ENCODE measurements at regions not wholly inside any gene's neighbourhood (a gene's known extent, or its start where the extent isn't known, plus 50 kb on each side); places are given as distances from the start of the nearest gene placed in this dataset.

- no peak overlapping the region for H3K27ac ChIP-seq (ENCODE audit: extremely low read depth, low read depth, low read length)
- BruUV-seq (replicated peaks), result no TSS peak
- H3K9me3 ChIP-seq (replicated peaks; ENCODE audit: control insufficient read depth, insufficient read depth, low read depth, low read length), result peaks cover 5% of the 10 kb centered on the region; the same call in 1 of the 2 replicates
- CTCF ChIA-PET (ENCODE audit: low intra/inter-chr PET ratio), result no interaction called here
- ATAC-seq (no peak), DNase-seq (ENCODE audit: extremely low read depth in 1 of 4, low spot score in 3 of 4) (no peak), FAIRE-seq (no peak)
- no peaks in the 10 kb centered on the region for H4K20me1 ChIP-seq (replicated peaks; ENCODE audit: control insufficient read depth, insufficient read depth, low read length)
- H3K4me3 ChIP-seq, result no peak overlapping the region
- H3K4me2 ChIP-seq (ENCODE audit: insufficient read depth, low read length), result no peak overlapping the region
- H3K36me3 ChIP-seq (ENCODE audit: control insufficient read depth, insufficient read depth, low read length), result no peaks in the 10 kb centered on the region
- TF ChIP-seq ZNF518B (CRISPR knock-in tag; IDR thresholded peaks at IDR 0.05), result no peak
- WGBS (ENCODE audit: insufficient coverage, low coverage, missing lambda C conversion rate), result 6% methylated on average over 4 of the region's 4 CpGs
- peaks cover 3 to 14% of the 10 kb centered on the region in 2 experiments; a peak in 4 of 5 replicates for H3K4me1 ChIP-seq (replicated peaks in 1 of 2; ENCODE audit: control insufficient read depth in 2 of 2, insufficient read depth in 2 of 2, low read length in 2 of 2)
- POLR2A ChIA-PET, result no interaction called here
- intact Hi-C loops (cut with micrococcal nuclease) (no loop called here), in situ Hi-C loops (cut with MboI) (no loop called here)
- H3K9ac ChIP-seq (ENCODE audit: insufficient read depth in 1 of 2, low read depth in 2 of 2, low read length in 2 of 2), result no peak overlapping the region
- H3K27me3 ChIP-seq (ENCODE audit: control insufficient read depth in 2 of 2, insufficient read depth in 2 of 2, low read length in 2 of 2), result no peaks in the 10 kb centered on the region; a peak in 1 of 5 replicates
- H3K79me2 ChIP-seq (ENCODE audit: control insufficient read depth, insufficient read depth, low read length), result no peaks in the 10 kb centered on the region
- H3K9me1 ChIP-seq (ENCODE audit: control insufficient read depth, insufficient read depth, low read length), result no peaks in the 10 kb centered on the region
- H2AFZ ChIP-seq (ENCODE audit: low read depth, low read length), result no peak overlapping the region
Measured at GRCh38 chr17:17423656-17424055, 53.1 kb upstream of the MED9 start.

- no peak overlapping the region for H3K9ac ChIP-seq (ENCODE audit: insufficient read depth in 1 of 2, low read depth in 2 of 2, low read length in 2 of 2)
- peaks cover 5% of the 10 kb centered on the region; the same call in 1 of the 2 replicates for H3K9me3 ChIP-seq (replicated peaks; ENCODE audit: control insufficient read depth, insufficient read depth, low read depth, low read length)
- no peak overlapping the region for H3K4me2 ChIP-seq (ENCODE audit: insufficient read depth, low read length)
- H3K27ac ChIP-seq (ENCODE audit: extremely low read depth, low read depth, low read length), result no peak overlapping the region
- no peak for DNase-seq (ENCODE audit: extremely low read depth in 1 of 4, low spot score in 3 of 4)
- no peaks in the 10 kb centered on the region for H3K79me2 ChIP-seq (ENCODE audit: control insufficient read depth, insufficient read depth, low read length)
- H3K36me3 ChIP-seq (ENCODE audit: control insufficient read depth, insufficient read depth, low read length), result no peaks in the 10 kb centered on the region
- 0% methylated on average over 1 of the region's 2 CpGs for WGBS (ENCODE audit: insufficient coverage, low coverage, missing lambda C conversion rate)
- H2AFZ ChIP-seq (ENCODE audit: low read depth, low read length), result no peak overlapping the region
- no peak for ATAC-seq
- FAIRE-seq, result no peak
- no peaks in the 10 kb centered on the region; a peak in 1 of 5 replicates for H3K27me3 ChIP-seq (ENCODE audit: control insufficient read depth in 2 of 2, insufficient read depth in 2 of 2, low read length in 2 of 2)
- ChIA-PET CTCF (ENCODE audit: low intra/inter-chr PET ratio) (no interaction called here), POLR2A (interaction anchor here (0.6 kb wide), 1 partner anchor 197 kb away, joined by 3 read pairs; no protein-coding TSS in a partner anchor)
- no peaks in the 10 kb centered on the region for H4K20me1 ChIP-seq (replicated peaks; ENCODE audit: control insufficient read depth, insufficient read depth, low read length)
- intact Hi-C loops (cut with micrococcal nuclease) (no loop called here), in situ Hi-C loops (cut with MboI) (no loop called here)
- H3K4me1 ChIP-seq (replicated peaks in 1 of 2; ENCODE audit: control insufficient read depth in 2 of 2, insufficient read depth in 2 of 2, low read length in 2 of 2), result peaks cover 0 to 6% of the 10 kb centered on the region in 2 experiments; a peak in 2 of 5 replicates
- no peak overlapping the region for H3K4me3 ChIP-seq
- BruUV-seq (replicated peaks), result no TSS peak
- no peaks in the 10 kb centered on the region for H3K9me1 ChIP-seq (ENCODE audit: control insufficient read depth, insufficient read depth, low read length)
- TF ChIP-seq ERF (CRISPR knock-in tag; IDR thresholded peaks at IDR 0.05), result no peak
- TF ChIP-seq ZBTB5 (IDR thresholded peaks at IDR 0.05), result no peak
- peak; percentile 93 for TF ChIP-seq TRIM28 (IDR thresholded peaks at IDR 0.05)
- peak; percentile 83 for TF ChIP-seq ZNF280A (IDR thresholded peaks at IDR 0.05; ENCODE audit: low read depth, partially characterized antibody)
- TF ChIP-seq ZC3H4 (CRISPR knock-in tag; IDR thresholded peaks at IDR 0.05; ENCODE audit: borderline replicate concordance), result no peak
- peak; percentile 51; the same call in 1 of the 2 replicates for TF ChIP-seq TFAP4 (CRISPR knock-in tag; IDR thresholded peaks at IDR 0.05; ENCODE audit: borderline replicate concordance)
- TF ChIP-seq MTA2 (IDR thresholded peaks at IDR 0.05; ENCODE audit: low read depth), result no peak
Measured at GRCh38 chr17:17424552-17424951, 52.2 kb upstream of the MED9 start.
